ENCODE measurements at regions not wholly inside any gene's neighbourhood (a gene's known extent, or its start where the extent isn't known, plus 50 kb on each side); places are given as distances from the start of the nearest gene placed in this dataset.

DNA sequence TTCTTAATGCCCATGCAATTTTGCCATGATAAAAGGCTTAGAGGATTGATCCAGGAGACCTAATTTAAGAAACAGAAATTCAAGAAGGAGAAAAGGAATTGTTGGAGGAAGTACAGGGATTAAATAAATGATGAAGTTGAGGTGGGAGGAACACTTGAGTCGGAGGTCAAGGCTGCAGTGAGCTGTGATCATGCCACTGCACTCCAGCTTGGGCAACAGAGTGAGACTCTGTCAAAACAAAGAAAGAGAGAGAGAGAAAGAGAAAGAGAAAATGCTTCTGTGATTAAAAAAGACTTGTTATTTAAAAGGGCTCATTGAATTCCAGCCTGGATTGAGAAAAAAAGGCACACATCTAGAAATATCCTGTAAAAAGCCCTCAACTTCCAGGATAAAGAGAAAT is 123.2 kb downstream of the B3GNT2 start:
- DNase-seq (ENCODE audit: low read depth, low spot score) (no peak), ATAC-seq (no peak)
- intact Hi-C loops (cut with micrococcal nuclease; ENCODE audit: unreplicated experiment), result no loop called here
- no peak overlapping the region for H3K27ac ChIP-seq (ENCODE audit: low read length)
- CTCF ChIA-PET, result no interaction called here
- no peaks in the 10 kb centered on the region for H3K27me3 ChIP-seq (ENCODE audit: control insufficient read depth, insufficient read depth, low read length)
- H3K4me1 ChIP-seq (ENCODE audit: control insufficient read depth, insufficient read depth, low read length), result no peaks in the 10 kb centered on the region
- POLR2A ChIA-PET, result interaction anchor here (0.5 kb wide), 1 partner anchor 56 kb away, joined by 4 read pairs; no protein-coding TSS in a partner anchor
- no peak overlapping the region for H3K4me3 ChIP-seq (ENCODE audit: low read depth in 2 of 2, low read length in 2 of 2)
- TF ChIP-seq, protein P1, sequence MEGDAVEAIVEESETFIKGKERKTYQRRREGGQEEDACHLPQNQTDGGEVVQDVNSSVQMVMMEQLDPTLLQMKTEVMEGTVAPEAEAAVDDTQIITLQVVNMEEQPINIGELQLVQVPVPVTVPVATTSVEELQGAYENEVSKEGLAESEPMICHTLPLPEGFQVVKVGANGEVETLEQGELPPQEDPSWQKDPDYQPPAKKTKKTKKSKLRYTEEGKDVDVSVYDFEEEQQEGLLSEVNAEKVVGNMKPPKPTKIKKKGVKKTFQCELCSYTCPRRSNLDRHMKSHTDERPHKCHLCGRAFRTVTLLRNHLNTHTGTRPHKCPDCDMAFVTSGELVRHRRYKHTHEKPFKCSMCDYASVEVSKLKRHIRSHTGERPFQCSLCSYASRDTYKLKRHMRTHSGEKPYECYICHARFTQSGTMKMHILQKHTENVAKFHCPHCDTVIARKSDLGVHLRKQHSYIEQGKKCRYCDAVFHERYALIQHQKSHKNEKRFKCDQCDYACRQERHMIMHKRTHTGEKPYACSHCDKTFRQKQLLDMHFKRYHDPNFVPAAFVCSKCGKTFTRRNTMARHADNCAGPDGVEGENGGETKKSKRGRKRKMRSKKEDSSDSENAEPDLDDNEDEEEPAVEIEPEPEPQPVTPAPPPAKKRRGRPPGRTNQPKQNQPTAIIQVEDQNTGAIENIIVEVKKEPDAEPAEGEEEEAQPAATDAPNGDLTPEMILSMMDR (IDR thresholded peaks at IDR 0.05), result no peak
- TF ChIP-seq, protein P2, sequence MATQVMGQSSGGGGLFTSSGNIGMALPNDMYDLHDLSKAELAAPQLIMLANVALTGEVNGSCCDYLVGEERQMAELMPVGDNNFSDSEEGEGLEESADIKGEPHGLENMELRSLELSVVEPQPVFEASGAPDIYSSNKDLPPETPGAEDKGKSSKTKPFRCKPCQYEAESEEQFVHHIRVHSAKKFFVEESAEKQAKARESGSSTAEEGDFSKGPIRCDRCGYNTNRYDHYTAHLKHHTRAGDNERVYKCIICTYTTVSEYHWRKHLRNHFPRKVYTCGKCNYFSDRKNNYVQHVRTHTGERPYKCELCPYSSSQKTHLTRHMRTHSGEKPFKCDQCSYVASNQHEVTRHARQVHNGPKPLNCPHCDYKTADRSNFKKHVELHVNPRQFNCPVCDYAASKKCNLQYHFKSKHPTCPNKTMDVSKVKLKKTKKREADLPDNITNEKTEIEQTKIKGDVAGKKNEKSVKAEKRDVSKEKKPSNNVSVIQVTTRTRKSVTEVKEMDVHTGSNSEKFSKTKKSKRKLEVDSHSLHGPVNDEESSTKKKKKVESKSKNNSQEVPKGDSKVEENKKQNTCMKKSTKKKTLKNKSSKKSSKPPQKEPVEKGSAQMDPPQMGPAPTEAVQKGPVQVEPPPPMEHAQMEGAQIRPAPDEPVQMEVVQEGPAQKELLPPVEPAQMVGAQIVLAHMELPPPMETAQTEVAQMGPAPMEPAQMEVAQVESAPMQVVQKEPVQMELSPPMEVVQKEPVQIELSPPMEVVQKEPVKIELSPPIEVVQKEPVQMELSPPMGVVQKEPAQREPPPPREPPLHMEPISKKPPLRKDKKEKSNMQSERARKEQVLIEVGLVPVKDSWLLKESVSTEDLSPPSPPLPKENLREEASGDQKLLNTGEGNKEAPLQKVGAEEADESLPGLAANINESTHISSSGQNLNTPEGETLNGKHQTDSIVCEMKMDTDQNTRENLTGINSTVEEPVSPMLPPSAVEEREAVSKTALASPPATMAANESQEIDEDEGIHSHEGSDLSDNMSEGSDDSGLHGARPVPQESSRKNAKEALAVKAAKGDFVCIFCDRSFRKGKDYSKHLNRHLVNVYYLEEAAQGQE (IDR thresholded peaks at IDR 0.05; ENCODE audit: insufficient read depth in 1 of 2, low read depth in 2 of 2, low read length in 1 of 2), result no peak
- TF ChIP-seq SIN3A (IDR thresholded peaks at IDR 0.05; ENCODE audit: borderline replicate concordance, insufficient read depth, low read depth, low read length) (no peak), POLR2AphosphoS5 (IDR thresholded peaks at IDR 0.05; ENCODE audit: low read depth, low read length) (no peak), TCF7L2 (IDR thresholded peaks at IDR 0.05; ENCODE audit: low read depth, low read length) (no peak)
- no peaks in the 10 kb centered on the region for H3K36me3 ChIP-seq (ENCODE audit: control insufficient read depth, insufficient read depth, low read length)
- no TSS peak for BruUV-seq (replicated peaks)
- H3K9me3 ChIP-seq (ENCODE audit: control insufficient read depth, insufficient read depth, low read depth, low read length), result no peaks in the 10 kb centered on the region
- in situ Hi-C loops (cut with HindIII; ENCODE audit: low pct_unique_long_range_greater_than_20kb, low sequenced_read_pairs), result no loop called here

DNA sequence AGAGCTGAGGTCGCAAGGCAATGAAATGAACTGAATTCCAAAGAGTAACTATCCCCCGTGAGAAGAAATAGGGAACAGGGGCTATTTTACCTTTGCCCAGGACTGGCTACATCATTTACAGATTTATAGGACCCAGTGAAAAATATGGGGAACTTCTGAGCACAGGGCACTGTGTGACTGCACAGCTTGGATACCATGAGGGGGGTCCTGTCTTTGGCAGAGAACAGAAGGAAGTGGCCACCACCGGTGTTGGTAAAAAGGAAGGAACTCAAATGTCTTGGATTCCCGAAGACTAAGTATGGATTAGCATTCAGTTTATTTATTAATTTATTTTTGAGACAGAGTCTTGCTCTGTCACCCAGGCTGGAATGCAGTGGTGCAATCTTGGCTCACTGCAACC is 119.6 kb downstream of the B3GNT2 start:
- Histone ChIP-seq H3K4me1 (ENCODE audit: control insufficient read depth, insufficient read depth, low read length) (no peaks in the 10 kb centered on the region), H3K27me3 (ENCODE audit: control insufficient read depth, insufficient read depth, low read length) (no peaks in the 10 kb centered on the region), H3K27ac (ENCODE audit: low read length) (no peak overlapping the region), H3K4me3 (ENCODE audit: low read depth in 2 of 2, low read length in 2 of 2) (no peak overlapping the region), H3K9me3 (ENCODE audit: control insufficient read depth, insufficient read depth, low read depth, low read length) (no peaks in the 10 kb centered on the region), H3K36me3 (ENCODE audit: control insufficient read depth, insufficient read depth, low read length) (no peaks in the 10 kb centered on the region)
- ATAC-seq (no peak), DNase-seq (ENCODE audit: low read depth, low spot score) (no peak)
- BruUV-seq (replicated peaks), result no TSS peak
- intact Hi-C loops (cut with micrococcal nuclease; ENCODE audit: unreplicated experiment), result no loop called here
- TF ChIP-seq TCF7L2 (IDR thresholded peaks at IDR 0.05; ENCODE audit: low read depth, low read length), result no peak
- TF ChIP-seq SIN3A (IDR thresholded peaks at IDR 0.05; ENCODE audit: borderline replicate concordance, insufficient read depth, low read depth, low read length), result no peak
- TF ChIP-seq, protein P1 (IDR thresholded peaks at IDR 0.05), result no peak
- no peak for TF ChIP-seq POLR2AphosphoS5 (IDR thresholded peaks at IDR 0.05; ENCODE audit: low read depth, low read length)
- TF ChIP-seq, protein P2 (IDR thresholded peaks at IDR 0.05; ENCODE audit: insufficient read depth in 1 of 2, low read depth in 2 of 2, low read length in 1 of 2), result no peak
- POLR2A ChIA-PET, result no interaction called here
- CTCF ChIA-PET, result interaction anchor here (0.6 kb wide), 2 partner anchors 23 to 26 kb away, joined by 3 to 7 read pairs; no protein-coding TSS in a partner anchor
- in situ Hi-C loops (cut with HindIII; ENCODE audit: low pct_unique_long_range_greater_than_20kb, low sequenced_read_pairs), result no loop called here

All from Panc1 (cell line).